Endothelial cell (in vitro differentiated cells): ENCODE measurements at regions not wholly inside any gene's neighbourhood (a gene's known extent, or its start where the extent isn't known, plus 50 kb on each side); places are given as distances from the start of the nearest gene placed in this dataset.
"Not testable (repeated sequence)": the region's sequence is repeated elsewhere in the genome, so short reads cannot be mapped to it uniquely, and the experiment has no call there.

ENCODE experiments used
- DNase-seq: peaks from one replicate; pipeline ENCODE4 v3.0.0; 2021; ENCODE audit warnings: low spot score
- H3K27ac Mint-ChIP-seq: one replicate; pipeline ENCODE4 v1.8.0; 2021; ENCODE audit warnings: mixed read lengths, inconsistent platforms; ENCODE audit not compliant: unreplicated experiment
- H3K27me3 Mint-ChIP-seq: one replicate; pipeline ENCODE4 v1.8.0; 2021; ENCODE audit warnings: mild to moderate bottlenecking, moderate library complexity, mixed read lengths, inconsistent platforms; ENCODE audit not compliant: unreplicated experiment
- H3K36me3 Mint-ChIP-seq: one replicate; pipeline ENCODE4 v1.8.0; 2021; ENCODE audit warnings: mild to moderate bottlenecking, low read depth, mixed read lengths, inconsistent platforms; ENCODE audit not compliant: unreplicated experiment
- H3K4me1 Mint-ChIP-seq: one replicate; pipeline ENCODE4 v1.8.0; 2021; ENCODE audit warnings: mild to moderate bottlenecking, mixed read lengths, inconsistent platforms; ENCODE audit not compliant: unreplicated experiment
- H3K4me3 Mint-ChIP-seq: one replicate; pipeline ENCODE4 v1.8.0; 2021; ENCODE audit warnings: mild to moderate bottlenecking, mixed read lengths, inconsistent platforms; ENCODE audit not compliant: unreplicated experiment
- H3K9me3 Mint-ChIP-seq: one replicate; pipeline ENCODE4 v1.8.0; 2021; ENCODE audit warnings: mixed read lengths, inconsistent platforms; ENCODE audit not compliant: unreplicated experiment
- TF ChIP-seq, protein P1 (sequence below): fragments of 200-600 bp; sonication (generic); IDR thresholded peaks from one replicate; pipeline ENCODE4 v1.5.0; 2021; ENCODE audit warnings: antibody characterized with exemption; ENCODE audit not compliant: unreplicated experiment

DNA sequence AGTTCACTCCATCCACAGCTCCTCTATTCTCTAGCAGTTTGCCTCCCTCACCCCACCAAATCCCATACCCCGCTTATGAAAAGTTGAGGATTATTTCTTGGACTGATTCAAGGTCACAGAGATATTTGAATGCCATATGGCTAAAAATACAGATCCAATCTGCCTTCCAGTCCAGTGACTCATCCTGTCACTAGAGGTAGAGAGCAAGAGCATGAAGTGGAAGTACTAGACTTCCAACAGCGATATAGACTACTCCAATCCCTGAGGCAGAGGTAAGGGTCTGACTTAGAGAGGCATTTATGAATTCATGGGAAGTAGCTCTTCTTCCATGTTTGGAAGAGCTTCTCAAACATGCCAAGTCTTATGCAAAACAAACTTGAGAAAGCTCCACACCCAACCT is 72.4 kb upstream of the CCL21 start:
- no peaks in the 10 kb centered on the region for H3K36me3 Mint-ChIP-seq
- no peak overlapping the region for H3K4me3 Mint-ChIP-seq
- no peaks in the 10 kb centered on the region for H3K9me3 Mint-ChIP-seq
- no peaks in the 10 kb centered on the region for H3K27me3 Mint-ChIP-seq
- no peak overlapping the region for H3K27ac Mint-ChIP-seq
- no peaks in the 10 kb centered on the region for H3K4me1 Mint-ChIP-seq
- TF ChIP-seq, protein P1, sequence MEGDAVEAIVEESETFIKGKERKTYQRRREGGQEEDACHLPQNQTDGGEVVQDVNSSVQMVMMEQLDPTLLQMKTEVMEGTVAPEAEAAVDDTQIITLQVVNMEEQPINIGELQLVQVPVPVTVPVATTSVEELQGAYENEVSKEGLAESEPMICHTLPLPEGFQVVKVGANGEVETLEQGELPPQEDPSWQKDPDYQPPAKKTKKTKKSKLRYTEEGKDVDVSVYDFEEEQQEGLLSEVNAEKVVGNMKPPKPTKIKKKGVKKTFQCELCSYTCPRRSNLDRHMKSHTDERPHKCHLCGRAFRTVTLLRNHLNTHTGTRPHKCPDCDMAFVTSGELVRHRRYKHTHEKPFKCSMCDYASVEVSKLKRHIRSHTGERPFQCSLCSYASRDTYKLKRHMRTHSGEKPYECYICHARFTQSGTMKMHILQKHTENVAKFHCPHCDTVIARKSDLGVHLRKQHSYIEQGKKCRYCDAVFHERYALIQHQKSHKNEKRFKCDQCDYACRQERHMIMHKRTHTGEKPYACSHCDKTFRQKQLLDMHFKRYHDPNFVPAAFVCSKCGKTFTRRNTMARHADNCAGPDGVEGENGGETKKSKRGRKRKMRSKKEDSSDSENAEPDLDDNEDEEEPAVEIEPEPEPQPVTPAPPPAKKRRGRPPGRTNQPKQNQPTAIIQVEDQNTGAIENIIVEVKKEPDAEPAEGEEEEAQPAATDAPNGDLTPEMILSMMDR, result no peak
- no peak for DNase-seq

DNA sequence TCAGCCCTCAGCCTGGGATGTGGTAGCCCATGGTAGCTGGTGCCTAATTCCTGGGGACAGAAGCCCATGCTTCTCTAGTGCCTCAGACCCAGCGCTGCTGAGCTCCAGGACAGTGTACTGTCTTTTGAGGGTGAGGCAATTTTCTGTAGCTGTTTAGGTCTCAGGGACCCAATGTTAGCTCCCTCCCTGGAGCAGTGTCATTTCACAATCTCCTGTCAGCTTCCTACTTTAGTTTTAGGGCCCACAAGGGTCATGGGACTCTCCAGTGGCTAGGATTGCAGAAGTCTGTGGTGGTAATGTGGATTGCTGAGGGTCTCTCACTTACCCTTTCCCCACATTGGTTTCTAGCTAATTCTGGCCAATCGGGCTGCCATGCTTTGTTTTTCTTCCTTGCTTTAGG is 67.7 kb upstream of the CCL21 start:
- TF ChIP-seq, protein P1, result no peak
- Mint-ChIP-seq H3K27ac (no peak overlapping the region), H3K4me3 (no peak overlapping the region), H3K36me3 (no peaks in the 10 kb centered on the region), H3K27me3 (no peaks in the 10 kb centered on the region), H3K4me1 (no peaks in the 10 kb centered on the region), H3K9me3 (no peaks in the 10 kb centered on the region)
- DNase-seq, result no peak

DNA sequence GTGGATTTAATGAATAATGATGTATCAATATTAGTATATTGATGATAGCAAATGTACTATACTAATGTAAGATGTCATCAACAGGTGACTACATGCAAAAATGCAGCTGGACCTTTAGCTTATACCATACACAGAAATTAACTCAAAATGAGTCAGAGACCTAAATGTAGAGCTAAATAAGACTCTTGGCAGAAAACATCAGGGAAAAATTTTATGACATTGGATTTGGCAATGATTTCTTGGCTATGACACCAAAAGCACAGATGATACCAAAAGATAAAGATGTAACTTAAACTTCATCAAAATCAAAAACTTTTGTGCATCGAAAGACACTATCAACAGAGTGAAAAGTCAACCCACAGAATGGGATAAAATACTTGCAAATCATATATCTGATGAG is 64.0 kb upstream of the CCL21 start:
- TF ChIP-seq, protein P1, result no peak
- Mint-ChIP-seq H3K27me3 (no peaks in the 10 kb centered on the region), H3K36me3 (no peaks in the 10 kb centered on the region), H3K4me1 (no peaks in the 10 kb centered on the region), H3K9me3 (no peaks in the 10 kb centered on the region), H3K4me3 (no peak overlapping the region), H3K27ac (no peak overlapping the region)
- no peak for DNase-seq

DNA sequence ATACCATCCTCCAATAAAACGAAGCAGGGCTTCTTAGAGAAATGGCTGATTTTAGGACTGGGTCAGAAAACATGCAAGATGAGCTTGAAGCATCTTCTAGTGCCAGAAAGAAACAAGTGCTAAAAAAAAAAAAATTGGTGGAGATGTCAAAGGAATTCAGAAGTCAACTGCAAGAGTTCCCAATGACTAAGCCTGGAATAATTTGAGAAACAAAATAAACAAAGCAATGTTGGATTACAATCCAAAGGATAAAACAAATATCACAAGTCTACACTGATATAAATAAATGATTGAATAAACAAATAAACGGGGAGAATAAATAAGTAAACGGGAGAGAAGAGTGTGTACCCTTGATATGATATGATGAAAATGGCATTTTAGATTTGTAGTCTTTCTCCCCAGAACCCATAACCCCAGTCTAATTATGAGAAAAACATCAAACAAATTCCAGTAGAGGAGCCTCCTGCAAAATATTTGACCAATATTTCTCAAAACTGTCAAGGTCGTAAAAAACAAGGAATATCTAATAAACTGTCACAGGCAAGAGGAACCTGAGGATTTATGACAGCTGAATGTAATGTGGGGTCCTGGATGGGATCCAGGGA is 63.5 kb upstream of the CCL21 start:
- no peaks in the 10 kb centered on the region for H3K4me1 Mint-ChIP-seq
- H3K36me3 Mint-ChIP-seq, result no peaks in the 10 kb centered on the region
- no peaks in the 10 kb centered on the region for H3K27me3 Mint-ChIP-seq
- no peak for DNase-seq
- no peak overlapping the region for H3K27ac Mint-ChIP-seq
- H3K4me3 Mint-ChIP-seq, result no peak overlapping the region
- H3K9me3 Mint-ChIP-seq, result no peaks in the 10 kb centered on the region
- TF ChIP-seq, protein P1, result no peak

DNA sequence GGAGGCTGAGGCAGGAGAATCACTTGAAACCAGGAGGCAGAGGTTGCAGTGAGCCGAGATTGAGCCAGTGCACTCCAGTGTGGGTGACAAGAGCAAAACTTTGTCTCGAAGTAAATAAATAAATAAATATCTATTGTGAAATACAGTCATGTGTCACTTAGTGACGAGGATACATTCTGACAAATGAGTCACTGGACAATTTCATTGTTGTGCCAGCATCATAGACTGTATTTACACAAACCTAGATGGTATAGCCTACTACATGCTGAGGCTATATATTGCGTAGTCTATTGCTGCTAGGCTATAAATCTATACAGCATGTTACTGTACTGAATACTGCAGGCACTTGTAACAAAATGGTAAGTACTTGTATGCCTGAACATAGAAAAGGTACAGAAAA is 61.1 kb upstream of the CCL21 start:
- no peak for DNase-seq
- TF ChIP-seq, protein P1, result no peak
- Mint-ChIP-seq H3K4me1 (no peaks in the 10 kb centered on the region), H3K9me3 (no peaks in the 10 kb centered on the region), H3K36me3 (no peaks in the 10 kb centered on the region), H3K4me3 (no peak overlapping the region), H3K27me3 (peaks cover 2% of the 10 kb centered on the region), H3K27ac (no peak overlapping the region)

DNA sequence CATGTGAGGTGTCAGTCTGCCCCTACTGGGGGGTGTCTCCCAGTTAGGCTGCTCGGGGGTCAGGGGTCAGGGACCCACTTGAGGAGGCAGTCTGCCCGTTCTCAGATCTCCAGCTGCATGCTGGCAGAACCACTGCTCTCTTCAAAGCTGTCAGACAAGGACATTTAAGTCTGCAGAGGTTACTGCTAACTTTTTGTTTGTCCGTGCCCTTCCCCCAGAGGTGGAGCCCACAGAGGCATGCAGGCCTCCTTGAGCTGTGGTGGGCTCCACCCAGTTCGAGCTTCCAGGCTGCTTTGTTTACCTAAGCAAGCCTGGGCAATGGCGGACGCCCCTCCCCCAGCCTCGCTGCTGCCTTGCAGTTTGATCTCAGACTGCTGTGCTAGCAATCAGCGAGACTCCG is 57.2 kb upstream of the CCL21 start:
- H3K9me3 Mint-ChIP-seq, H3K4me3 Mint-ChIP-seq, H3K27ac Mint-ChIP-seq, DNase-seq, H3K36me3 Mint-ChIP-seq, H3K27me3 Mint-ChIP-seq, H3K4me1 Mint-ChIP-seq: not testable (repeated sequence)
